Stimulated activated CD8-positive, alpha-beta memory T cell treated with anti-CD3 and anti-CD28 coated beads, Interleukin-7, amount 100 ng/mL, for 24 hours (primary cell): ENCODE measurements at regions not wholly inside any gene's neighbourhood (a gene's known extent, or its start where the extent isn't known, plus 50 kb on each side); places are given as distances from the start of the nearest gene placed in this dataset.
"Not testable (repeated sequence)": the region's sequence is repeated elsewhere in the genome, so short reads cannot be mapped to it uniquely, and the experiment has no call there.

ENCODE experiments used
- DNase-seq: peaks from one replicate; pipeline ENCODE4 v3.0.0-alpha.2; 2020; ENCODE audit warnings: low read depth

DNA sequence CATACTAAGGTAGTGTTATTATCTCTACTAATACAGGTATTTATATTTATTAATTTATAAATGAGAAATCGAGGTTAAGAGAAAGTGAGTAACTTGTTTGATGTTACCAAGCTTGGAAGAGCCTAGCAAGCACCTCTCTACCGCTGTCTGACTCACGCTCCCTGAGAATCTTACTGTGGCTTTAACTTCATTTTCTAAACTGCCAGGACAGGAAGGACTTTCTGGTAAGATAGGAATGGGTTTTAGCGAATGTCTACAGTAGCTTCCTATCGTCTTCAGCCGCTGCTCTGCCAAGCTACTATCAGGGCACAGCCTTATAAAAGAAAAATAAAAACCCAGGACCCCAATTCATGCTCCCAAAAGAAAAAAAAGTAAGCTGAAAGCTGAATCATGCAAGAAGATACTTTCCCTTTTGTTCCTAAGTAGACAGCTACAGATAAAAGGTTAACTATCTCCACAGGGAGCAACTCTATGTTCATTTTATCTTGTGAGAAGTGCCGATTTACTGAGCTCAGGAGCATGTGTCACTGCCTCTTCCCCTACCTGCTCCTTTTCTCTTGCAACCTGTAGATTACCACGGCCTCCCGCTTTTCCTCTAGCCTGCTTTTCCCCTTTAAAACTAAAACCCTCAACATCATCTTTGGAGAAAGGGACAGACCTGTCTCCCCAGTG, 60.2 kb downstream of the THNSL1 start:
- no peak for DNase-seq

DNA sequence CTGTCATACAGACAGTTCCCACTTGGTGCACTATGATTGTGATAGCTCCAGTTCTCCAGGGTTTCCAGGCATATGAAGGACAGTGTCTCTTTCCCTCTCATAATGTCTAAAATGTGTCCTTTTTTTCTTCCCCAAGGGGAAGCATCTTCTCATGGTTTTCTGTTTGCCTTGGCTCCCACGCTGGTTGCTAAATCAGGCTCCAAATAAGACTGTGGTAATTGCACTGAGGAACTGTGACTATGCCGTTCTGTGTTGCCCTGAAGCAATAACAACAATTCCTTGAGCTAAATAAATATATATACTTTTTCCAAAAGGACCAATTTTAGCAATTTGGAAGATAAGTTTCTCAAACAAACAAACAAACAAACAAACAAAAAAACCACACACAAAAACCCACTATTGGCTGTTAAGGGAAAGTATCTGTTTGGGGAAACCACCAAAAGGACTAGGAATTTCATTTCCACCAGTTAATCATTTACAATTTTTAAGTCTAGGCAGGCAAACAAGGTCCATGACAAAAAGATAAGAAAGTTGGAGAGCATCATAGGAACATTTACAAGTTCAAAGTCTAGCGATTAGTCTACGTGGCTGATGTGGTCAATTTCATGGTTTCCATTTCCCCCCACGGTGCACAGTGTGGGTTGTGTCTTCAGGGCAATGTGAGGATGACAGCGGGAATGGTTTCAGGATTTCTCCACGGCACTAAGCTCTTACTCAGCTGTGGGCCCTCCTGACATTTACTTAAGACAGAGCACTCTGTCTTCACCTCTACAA, 62.4 kb downstream of the THNSL1 start:
- no peak for DNase-seq

DNA sequence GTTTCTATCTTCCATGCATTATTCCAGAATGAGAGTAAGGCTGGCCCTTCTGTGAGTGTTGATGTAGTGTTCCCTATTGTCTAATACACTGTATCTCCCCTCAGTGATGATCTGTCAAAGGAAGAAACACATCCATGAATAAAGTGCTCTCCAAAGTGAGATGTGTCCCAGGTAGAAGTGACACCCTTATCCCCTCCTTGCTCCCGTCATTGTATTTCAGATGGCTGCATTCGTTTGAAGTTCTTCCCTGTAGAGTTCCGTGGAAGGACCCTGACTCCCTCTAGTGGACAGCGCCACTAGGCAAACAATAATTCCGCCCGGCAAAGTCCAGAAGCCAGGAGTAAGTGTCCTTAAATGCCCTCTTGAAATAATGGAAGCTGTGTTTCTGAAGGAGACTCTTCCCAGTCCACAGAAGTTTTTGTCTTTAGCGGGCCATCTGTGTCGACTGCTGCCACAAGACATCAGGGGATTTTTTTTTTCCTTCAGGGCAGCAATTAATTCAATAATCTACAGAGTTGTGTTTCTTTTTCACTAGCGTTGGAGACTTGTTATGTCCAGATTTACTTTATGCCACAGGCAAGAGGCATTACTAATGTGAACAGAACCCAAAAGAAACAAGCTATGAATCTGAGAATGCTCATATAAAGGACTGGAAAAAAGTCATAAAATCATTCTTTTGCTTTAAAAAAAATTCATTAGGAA, 64.6 kb downstream of the THNSL1 start:
- DNase-seq, result peak; percentile 17

DNA sequence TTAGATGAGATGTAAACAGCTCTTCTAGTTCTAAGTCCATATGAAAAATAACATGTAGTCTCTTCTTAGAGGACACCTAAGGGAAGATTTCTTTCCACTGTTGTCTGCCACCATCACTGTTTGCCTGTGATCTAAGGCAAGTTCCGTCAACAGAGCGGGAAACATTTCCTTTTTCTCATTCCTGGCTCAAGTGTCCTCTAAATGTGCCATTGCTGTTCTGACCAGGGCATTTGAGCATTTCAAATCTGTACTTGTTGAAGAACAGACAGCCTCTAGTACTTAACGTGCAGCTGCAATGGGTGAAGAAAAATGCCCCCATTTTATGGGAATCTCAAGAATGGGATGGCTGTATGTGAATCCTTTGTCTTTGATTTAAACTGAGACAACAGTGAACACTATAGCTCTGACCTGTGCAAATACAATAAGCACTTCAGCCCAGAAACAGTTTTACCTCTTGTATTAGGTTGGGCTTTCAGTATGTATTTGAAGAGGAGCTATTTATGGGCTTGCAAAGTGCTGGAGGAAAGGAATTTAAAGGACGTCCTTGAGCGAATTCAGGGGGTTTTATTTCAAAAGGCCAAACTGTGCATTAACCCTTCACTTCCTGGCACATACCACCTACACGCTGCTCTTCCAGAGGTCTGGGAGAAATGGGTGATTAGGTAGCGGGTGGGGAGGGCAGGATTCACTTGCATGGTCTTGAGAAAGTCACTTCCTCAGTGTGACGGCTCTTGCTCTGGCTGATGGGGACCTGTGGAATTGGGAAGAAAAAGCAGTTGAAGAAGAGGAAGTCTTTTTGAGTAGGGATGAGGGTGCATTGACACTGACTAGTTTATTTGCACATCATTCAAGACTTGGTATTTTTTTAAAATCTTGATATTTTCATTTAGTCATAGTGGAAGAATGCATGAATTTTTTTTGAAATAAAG, 66.1 kb downstream of the THNSL1 start:
- DNase-seq, result no peak

DNA sequence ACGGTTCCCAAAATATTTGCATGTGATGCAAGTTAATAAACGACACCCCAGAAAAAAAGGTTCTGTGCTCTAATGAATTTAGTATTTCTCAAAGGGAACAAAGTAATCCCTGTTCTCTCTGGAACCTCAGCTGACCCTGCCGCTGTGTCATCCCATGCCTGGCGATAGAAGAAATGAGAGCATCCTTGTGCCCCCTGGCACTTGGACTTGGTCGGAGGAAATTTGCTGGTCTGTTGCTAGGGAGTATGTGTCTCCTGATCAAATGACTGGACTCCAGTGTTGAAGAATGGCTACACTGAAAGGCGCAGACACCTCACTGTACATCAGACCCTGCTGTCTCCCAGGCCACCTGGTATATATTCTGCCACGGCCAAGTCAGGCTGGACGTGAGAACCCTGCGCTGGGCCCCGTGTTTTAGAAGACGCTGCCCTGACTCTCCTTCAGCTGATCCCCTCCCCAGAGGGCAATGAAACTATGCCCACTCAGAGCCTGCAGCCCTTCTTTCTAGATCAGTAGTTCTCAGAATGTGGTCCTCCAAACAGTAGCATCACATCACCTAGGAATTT, 67.2 kb downstream of the THNSL1 start:
- DNase-seq, result no peak

DNA sequence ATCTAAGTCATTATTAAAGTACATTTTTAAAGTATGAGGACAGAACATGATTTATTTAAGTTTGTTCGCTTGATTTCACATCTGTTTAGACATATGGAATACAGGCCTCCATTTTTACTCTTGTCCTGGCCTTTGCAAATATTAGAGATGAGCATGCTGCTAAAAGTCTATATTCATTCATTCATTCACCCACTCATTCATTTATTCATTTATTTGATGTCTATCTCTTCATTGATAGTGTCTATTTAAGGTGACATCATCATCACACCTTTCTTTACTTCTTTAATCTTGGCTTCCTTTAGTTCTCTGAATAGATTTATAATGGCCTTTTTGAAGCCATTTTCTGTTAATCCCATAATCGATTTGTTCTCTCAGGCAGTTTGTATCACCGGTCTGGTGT, 68.0 kb downstream of the THNSL1 start:
- DNase-seq, result no peak

DNA sequence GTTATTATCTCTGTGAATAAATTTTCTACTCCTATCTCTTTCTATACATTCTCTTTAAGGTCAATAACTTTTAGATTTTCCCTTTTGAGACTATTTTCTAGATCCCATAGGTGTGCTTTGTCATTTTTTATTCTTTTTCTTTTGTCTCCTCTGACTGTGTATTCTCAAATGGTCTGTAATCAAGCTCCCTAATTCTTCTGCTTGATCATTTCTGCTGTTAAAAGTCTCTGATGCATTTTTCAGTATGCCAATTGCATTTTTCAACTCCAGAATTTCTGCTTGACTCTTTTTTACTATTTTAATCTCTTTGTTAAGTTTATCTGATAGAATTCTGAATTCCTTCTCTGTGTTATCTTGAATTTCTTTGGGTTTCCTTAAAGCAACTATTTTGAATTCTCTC, 78.2 kb downstream of the THNSL1 start:
- no peak for DNase-seq

DNA sequence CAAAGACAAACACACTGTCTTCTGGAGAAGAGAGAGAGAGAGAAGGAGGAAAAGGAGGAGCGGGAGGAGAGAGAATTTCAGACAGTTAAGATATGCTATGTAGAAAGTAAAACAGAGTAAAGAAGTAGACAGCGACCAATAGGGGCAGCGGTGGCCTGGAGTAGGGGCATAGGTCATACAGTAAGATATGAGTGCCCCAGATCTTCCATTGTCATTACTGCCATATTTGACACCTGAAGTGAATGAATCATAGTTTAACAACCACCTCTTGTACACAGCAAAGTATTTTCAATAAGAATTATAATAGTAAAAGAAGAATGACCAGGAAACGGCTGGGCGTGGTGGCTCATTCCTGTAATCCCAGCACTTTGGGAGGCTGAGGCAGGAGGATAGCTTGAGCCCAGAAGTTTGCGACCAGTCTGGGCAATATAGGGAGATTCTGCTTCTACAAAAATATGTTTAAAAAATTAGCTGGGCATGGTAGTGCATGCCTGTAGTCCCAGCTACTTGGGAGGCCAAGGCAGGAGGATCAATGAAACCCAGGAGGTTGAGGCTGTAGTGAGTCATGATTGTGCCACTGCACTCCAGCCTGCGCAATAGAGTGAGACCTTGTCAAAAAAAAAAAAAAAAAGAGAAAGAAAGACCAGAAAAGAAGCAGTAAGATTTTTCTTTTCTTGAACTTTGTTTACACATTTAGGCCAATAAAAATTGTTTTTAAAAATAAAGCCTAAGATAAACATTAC, 77.0 kb upstream of the GPR158 start:
- DNase-seq, result no peak

DNA sequence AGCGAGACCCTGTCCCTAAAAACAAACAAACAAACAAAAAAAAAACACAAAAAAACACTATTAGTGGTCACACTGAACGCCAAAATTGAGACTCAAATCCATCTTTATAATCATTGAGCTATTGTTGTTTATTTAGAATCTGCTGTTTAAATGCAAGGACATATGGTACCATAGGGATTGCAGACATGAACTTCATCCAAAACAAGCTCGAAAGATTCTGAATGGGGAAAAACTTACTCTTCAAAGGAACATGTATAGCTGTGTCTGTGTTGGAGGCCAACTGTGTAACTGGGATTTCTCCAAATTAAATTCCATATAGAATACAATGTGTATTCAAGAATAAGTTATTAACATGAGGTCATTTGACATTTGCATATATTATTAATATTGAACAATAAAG, 74.7 kb upstream of the GPR158 start:
- no peak for DNase-seq

DNA sequence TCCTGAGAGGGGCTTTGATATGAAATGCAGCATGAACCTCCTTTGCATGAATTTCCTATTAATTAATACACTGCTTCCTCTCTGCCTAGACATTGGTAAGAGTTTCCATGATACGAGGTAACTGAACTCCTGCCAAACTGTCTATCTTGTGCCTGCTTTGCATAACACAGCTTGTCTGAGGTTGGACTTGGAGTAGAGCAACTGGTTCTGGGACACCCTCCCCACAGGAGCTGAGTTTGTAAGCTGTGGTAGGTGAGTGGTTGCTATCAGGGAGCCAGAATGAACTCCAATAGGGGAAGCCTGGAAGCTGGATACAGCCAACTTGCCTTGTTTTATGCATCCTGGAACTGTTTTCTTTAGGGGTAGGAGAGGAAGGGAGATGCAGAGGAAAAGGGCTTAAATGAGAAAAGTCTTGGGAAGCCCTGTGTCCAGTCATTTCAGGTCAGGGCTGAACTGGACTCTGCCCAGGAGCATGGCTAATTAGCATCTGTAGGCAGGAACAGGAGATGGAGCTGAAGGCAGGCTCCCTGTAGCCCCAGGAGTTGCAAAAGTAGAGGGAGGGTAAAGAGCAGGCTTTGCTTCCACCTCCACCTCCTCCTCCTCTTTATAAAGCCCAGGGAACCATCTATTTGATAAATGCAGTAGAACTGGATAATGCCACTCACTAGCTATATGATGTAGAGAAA, 73.2 kb upstream of the GPR158 start:
- DNase-seq, result no peak

DNA sequence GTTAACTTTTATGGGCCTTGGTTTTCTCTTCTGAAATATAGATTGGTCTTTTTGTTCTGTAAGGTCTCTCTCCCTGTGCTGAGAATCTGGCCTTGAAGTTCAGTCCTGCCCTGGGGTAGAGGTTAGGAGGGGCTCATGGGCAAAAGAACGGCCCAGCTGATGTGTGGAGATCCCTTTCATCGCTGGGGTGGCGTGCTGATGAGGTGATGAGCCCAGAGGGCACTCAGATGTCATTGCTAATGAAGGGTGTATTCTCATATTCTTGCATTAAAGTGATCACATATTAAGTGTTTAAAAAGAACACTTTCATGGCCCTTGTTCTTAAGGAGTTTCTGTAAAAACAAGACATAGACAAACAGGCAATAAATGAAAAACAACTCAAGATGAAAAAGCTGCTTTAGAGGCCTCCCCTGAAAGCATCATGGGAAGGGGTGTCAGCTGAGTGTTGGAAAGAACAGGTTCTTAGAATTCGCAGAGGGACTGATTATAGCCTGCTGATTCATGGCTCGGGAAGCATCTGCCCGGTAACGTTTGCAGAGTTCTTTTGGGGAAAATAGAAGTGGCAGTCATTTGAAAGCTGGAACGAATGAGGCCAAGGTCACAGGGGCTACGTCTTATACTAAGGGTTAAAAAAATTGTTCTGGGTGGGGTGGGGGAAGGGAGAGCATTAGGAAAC, 72.5 kb upstream of the GPR158 start:
- DNase-seq, result no peak

DNA sequence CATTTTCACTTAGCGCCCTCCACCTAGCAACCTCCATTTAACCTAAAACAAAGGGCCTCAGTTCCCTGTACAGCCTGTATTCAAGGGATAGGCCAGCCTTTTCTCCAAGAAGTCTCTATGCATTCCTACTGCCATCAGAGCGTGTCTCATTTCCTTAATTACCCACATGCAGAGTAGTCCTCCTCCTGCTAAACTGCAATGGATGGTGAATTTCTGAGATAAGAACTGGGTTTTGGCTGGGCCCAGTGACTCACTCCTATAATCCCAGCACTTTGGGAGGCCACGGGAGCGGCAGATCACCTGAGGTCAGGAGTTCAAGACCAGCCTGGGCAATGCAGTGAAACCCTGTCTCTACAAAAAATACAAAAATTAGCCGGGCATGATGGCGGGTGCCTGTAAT, 71.1 kb upstream of the GPR158 start:
- DNase-seq, result no peak

DNA sequence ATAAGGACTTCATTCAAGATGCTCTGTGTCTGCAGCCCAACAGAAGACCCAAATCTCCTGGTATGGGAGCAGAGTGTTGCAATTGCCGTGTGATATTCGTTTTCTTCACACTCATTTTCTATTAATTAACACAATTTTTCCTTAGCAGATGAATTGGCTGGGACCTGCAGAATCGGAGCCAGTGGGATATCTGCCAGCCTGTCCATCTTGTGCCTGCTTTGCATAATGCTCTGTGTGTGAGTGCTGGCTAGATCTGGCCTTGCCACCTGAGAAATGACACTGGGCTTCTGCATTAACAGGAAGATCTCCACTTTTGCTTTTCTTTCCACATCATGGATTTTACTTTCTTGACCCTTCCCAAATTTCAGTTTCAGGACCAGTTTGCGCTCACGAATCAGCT, 70.4 kb upstream of the GPR158 start:
- no peak for DNase-seq

DNA sequence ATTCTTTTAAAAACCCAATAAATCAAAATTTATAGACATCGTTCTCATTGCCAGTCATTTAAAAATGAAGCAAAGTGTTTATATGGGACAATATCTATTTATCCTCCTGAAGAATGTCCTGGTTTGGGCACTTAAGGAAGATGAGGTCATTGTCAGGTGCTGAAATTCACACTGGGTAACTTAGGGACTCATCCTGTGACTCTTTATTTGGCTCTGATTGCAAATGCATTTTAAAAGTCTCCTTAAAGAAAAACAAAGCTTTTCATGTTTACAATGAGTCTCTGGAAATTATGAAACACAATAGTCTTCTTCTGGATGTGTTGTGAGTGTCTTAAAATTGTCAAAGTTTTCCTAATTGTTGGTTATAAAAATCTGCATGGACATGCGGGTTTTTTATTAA, 69.5 kb upstream of the GPR158 start:
- DNase-seq, result no peak

DNA sequence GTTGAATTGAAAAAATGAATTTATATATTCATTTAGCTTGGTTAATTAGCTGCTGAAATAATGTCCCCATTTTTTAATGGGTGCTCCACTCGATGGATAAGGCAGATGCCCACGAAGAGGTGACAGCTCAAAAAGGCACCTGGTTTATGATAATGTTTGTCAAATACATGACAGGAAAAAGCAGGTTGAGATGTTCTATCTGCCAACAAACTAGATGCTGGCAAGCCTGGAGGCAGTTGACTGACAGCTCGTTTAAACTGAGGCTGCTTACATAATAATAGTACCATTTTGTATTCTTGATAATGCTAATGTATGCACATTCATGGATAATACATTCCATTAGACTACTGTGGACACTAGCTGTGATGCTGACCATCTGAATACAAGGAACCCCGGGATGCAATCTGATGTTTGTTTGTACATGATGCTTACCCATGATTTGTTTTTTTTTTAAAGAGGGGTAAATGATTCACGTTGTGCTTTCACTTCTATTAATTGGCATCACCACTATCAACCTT, 69.0 kb upstream of the GPR158 start:
- DNase-seq, result no peak

DNA sequence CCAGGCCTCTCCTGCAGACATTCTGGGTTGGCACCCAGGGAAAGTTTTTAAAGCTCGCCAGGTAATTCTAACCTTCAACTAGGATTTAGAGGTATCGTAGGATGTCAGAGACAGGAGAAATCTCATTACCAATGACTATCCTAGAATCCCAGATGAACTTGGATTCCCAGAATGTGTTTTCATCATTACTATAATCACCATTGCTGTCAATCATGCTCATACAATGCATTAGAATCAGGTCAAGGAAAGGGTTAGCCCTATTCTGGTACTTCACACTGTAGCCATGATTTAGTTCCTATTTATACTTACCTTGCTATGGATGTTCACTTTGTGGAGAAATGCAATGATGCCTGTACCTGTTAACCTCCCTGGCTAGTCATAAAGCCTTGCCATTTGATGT, 67.0 kb upstream of the GPR158 start:
- no peak for DNase-seq

DNA sequence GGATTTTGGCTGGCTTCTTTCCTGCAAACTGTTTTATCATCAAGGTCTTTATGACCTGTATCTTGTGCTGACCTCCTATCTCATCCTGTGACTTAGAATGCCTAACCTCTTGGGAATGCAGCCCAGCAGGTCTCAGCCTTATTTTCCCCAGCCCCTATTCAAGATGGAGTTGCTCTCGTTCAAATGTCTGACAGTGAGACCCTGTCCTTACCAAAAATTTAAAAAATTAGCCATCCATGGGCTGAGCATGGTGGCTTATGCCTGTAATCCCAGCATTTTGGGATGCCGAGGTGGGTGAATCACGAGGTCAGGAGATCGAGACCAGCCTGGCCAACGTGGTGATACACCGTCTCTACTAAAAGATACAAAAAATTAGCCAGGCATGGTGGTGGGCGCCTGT, 64.9 kb upstream of the GPR158 start:
- DNase-seq, result not testable (repeated sequence)

DNA sequence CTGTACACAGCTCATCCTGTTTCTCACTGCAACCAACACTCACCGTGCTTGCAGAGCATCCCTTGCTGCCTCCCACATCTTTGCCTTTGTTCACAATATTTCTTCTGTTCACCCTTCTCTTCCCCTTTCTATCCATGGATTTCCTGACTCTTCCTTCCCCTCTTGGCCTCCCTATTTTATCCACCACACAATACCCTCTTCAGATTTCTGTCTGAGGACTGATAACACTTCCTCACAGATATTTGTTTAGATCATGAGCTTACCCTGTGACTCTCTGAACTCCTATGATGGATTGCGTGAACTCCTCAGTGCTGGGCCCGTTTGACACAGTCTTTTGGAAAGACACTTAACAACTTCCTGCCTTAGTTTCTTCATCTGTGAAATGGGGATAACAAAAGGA, 62.8 kb upstream of the GPR158 start:
- no peak for DNase-seq

DNA sequence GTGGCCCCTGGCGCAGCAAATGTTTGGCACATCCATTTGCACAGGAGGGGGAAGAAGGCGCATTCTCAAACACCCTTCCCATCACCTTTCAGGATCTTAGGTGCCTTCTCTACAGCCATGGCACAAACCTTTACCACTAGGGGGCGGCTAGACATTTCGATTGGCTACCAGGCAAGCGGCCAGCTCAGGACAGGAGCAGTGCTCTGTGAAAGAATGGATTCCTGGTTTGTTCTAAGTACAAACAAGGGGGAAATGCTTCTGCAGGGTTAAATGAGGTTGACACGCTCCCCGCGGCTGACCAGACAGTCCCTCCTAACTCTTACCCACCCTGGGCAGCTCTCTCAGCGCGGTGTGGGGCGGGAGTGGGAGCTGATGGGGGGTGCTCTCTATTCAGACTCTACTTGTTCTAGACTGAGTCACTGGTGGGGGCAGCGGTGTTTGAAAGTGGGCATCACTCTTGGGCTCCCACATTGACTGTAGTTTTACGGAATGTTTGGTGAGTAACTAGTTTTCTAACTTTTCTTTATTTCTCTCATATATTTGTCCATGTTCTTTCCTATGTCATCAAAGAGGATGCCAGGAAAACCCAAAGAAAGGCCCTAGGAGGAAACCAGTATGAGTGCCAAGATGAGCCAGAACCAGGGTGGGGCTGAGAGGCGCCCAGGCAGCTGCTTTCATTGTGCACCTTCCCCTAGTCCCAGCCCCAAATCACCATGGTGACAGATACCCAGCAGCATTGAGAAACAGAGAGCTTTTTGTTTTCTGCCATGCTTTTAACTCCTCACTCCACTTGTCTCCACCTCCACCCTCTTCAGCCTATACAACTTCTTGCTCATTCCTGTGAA, 61.4 kb upstream of the GPR158 start:
- no peak for DNase-seq
